ENCODE measurements at regions not wholly inside any gene's neighbourhood (a gene's known extent, or its start where the extent isn't known, plus 50 kb on each side); places are given as distances from the start of the nearest gene placed in this dataset.
"Not testable (repeated sequence)": the region's sequence is repeated elsewhere in the genome, so short reads cannot be mapped to it uniquely, and the experiment has no call there.

GRCh38 chr2:111436411-111436810 lies 315.7 kb downstream of the BCL2L11 start:
- H3K4ac ChIP-seq (replicated peaks; ENCODE audit: insufficient read length, low read depth, low read length); H2BK20ac ChIP-seq (ENCODE audit: low read length); H4K91ac ChIP-seq (replicated peaks; ENCODE audit: insufficient read length, low read length); H3K14ac ChIP-seq (ENCODE audit: insufficient read length); H2BK15ac ChIP-seq (ENCODE audit: low read length); H2BK120ac ChIP-seq (replicated peaks; ENCODE audit: low read depth, low read length); H2BK12ac ChIP-seq (ENCODE audit: low read depth, low read length); H2AK5ac ChIP-seq (ENCODE audit: low read depth, low read length); POLR2A ChIA-PET (ENCODE audit: partially characterized antibody); H3K36me3 ChIP-seq (ENCODE audit: control insufficient read depth in 2 of 4, insufficient read depth in 4 of 4, low read length in 3 of 4); H4K8ac ChIP-seq (ENCODE audit: extremely low read depth, insufficient read depth, low read length); H3K27me3 ChIP-seq (replicated peaks in 1 of 4; ENCODE audit: control insufficient read depth in 3 of 4, extremely low read depth in 1 of 4, insufficient read depth in 3 of 4, low read length in 3 of 4); H3K79me2 ChIP-seq (ENCODE audit: control insufficient read depth in 1 of 2, insufficient read depth in 2 of 2, low read length in 2 of 2); H2AFZ ChIP-seq (ENCODE audit: low read length); CTCF ChIA-PET (ENCODE audit: partially characterized antibody); H2BK5ac ChIP-seq (ENCODE audit: low read depth, low read length); H3K9me3 ChIP-seq (ENCODE audit: insufficient read depth in 2 of 2, low read depth in 1 of 2, low read length in 1 of 2); H3K4me3 ChIP-seq (ENCODE audit: extremely low read depth in 1 of 4, insufficient read depth in 2 of 4, low read depth in 3 of 4, low read length in 4 of 4); H3K18ac ChIP-seq (ENCODE audit: extremely low read depth, low read length); H3K27ac ChIP-seq (ENCODE audit: low read depth, low read length); H3K9ac ChIP-seq (replicated peaks in 1 of 4; ENCODE audit: extremely low read depth in 1 of 4, low read depth in 3 of 4, low read length in 3 of 4); H4K20me1 ChIP-seq (replicated peaks in 1 of 2; ENCODE audit: control insufficient read depth in 1 of 2, insufficient read depth in 2 of 2, low read length in 2 of 2); H3K4me2 ChIP-seq (ENCODE audit: insufficient read depth in 1 of 2, low read depth in 2 of 2, low read length in 2 of 2); DNase-seq (ENCODE audit: low read depth in 1 of 2, low spot score in 2 of 2); H3K79me1 ChIP-seq (ENCODE audit: low read depth, low read length); FAIRE-seq; H4K5ac ChIP-seq (ENCODE audit: insufficient read length, low read depth, low read length); H3K23me2 ChIP-seq (ENCODE audit: low read depth, low read length); H3K4me1 ChIP-seq (replicated peaks in 1 of 4; ENCODE audit: control insufficient read depth in 3 of 4, insufficient read depth in 4 of 4, low read length in 3 of 4); H3K56ac ChIP-seq (replicated peaks; ENCODE audit: insufficient read length, low read depth, low read length); H3K23ac ChIP-seq (ENCODE audit: insufficient read length): not testable (repeated sequence)
- WGBS, 2 experiments (ENCODE audit: extremely low coverage in 1 of 2, insufficient coverage in 1 of 2, insufficient read length in 1 of 2, insufficient replicate concordance in 2 of 2, low coverage in 1 of 2, low lambda C conversion rate in 2 of 2, missing lambda C conversion rate in 1 of 2): 100% methylated on average over 1 of the region's 5 CpGs; no CpG with 5 or more reads in 1 of the 2 experiments

- FAIRE-seq; H3K4me3 ChIP-seq (ENCODE audit: extremely low read depth in 1 of 4, insufficient read depth in 2 of 4, low read depth in 3 of 4, low read length in 4 of 4); H4K8ac ChIP-seq (ENCODE audit: extremely low read depth, insufficient read depth, low read length); H2AK5ac ChIP-seq (ENCODE audit: low read depth, low read length); H3K79me2 ChIP-seq (ENCODE audit: control insufficient read depth in 1 of 2, insufficient read depth in 2 of 2, low read length in 2 of 2); H2BK5ac ChIP-seq (ENCODE audit: low read depth, low read length); H3K14ac ChIP-seq (ENCODE audit: insufficient read length); CTCF ChIA-PET (ENCODE audit: partially characterized antibody); H4K91ac ChIP-seq (replicated peaks; ENCODE audit: insufficient read length, low read length); H2BK15ac ChIP-seq (ENCODE audit: low read length); DNase-seq (ENCODE audit: low read depth in 1 of 2, low spot score in 2 of 2); H3K4me2 ChIP-seq (ENCODE audit: insufficient read depth in 1 of 2, low read depth in 2 of 2, low read length in 2 of 2); H4K5ac ChIP-seq (ENCODE audit: insufficient read length, low read depth, low read length); H2BK12ac ChIP-seq (ENCODE audit: low read depth, low read length); H3K56ac ChIP-seq (replicated peaks; ENCODE audit: insufficient read length, low read depth, low read length); H3K27me3 ChIP-seq (replicated peaks in 1 of 4; ENCODE audit: control insufficient read depth in 3 of 4, extremely low read depth in 1 of 4, insufficient read depth in 3 of 4, low read length in 3 of 4); H2AFZ ChIP-seq (ENCODE audit: low read length); H3K4ac ChIP-seq (replicated peaks; ENCODE audit: insufficient read length, low read depth, low read length); H2BK120ac ChIP-seq (replicated peaks; ENCODE audit: low read depth, low read length); H3K4me1 ChIP-seq (replicated peaks in 1 of 4; ENCODE audit: control insufficient read depth in 3 of 4, insufficient read depth in 4 of 4, low read length in 3 of 4); H3K9ac ChIP-seq (replicated peaks in 1 of 4; ENCODE audit: extremely low read depth in 1 of 4, low read depth in 3 of 4, low read length in 3 of 4); H3K18ac ChIP-seq (ENCODE audit: extremely low read depth, low read length); H3K79me1 ChIP-seq (ENCODE audit: low read depth, low read length); H4K20me1 ChIP-seq (replicated peaks in 1 of 2; ENCODE audit: control insufficient read depth in 1 of 2, insufficient read depth in 2 of 2, low read length in 2 of 2); H3K23ac ChIP-seq (ENCODE audit: insufficient read length); H3K36me3 ChIP-seq (ENCODE audit: control insufficient read depth in 2 of 4, insufficient read depth in 4 of 4, low read length in 3 of 4); H3K9me3 ChIP-seq (ENCODE audit: insufficient read depth in 2 of 2, low read depth in 1 of 2, low read length in 1 of 2); H3K23me2 ChIP-seq (ENCODE audit: low read depth, low read length); POLR2A ChIA-PET (ENCODE audit: partially characterized antibody); H3K27ac ChIP-seq (ENCODE audit: low read depth, low read length); H2BK20ac ChIP-seq (ENCODE audit: low read length): not testable (repeated sequence)
- 62% methylated on average over 2 of the region's 7 CpGs; no CpG with 5 or more reads in 1 of the 2 experiments for WGBS, 2 experiments (ENCODE audit: extremely low coverage in 1 of 2, insufficient coverage in 1 of 2, insufficient read length in 1 of 2, insufficient replicate concordance in 2 of 2, low coverage in 1 of 2, low lambda C conversion rate in 2 of 2, missing lambda C conversion rate in 1 of 2)
These were observed 316.7 kb downstream of the BCL2L11 start for GRCh38 chr2:111437288-111437990.

Measured in H1 (cell line).